Activated CD4-positive, alpha-beta T cell treated with anti-CD3 and anti-CD28 coated beads, Interleukin-2, amount 50 U/mL, for 48 hours (primary cell): ENCODE measurements at regions not wholly inside any gene's neighbourhood (a gene's known extent, or its start where the extent isn't known, plus 50 kb on each side); places are given as distances from the start of the nearest gene placed in this dataset.

ENCODE experiments used
- DNase-seq, 2 experiments: peaks; one replicate each; pipeline ENCODE4 v3.0.0-alpha.2; 2020

- DNase-seq, result no peak
Observed at GRCh38 chr15:70342554-70343548, 245.1 kb upstream of the TLE3 start.

DNA sequence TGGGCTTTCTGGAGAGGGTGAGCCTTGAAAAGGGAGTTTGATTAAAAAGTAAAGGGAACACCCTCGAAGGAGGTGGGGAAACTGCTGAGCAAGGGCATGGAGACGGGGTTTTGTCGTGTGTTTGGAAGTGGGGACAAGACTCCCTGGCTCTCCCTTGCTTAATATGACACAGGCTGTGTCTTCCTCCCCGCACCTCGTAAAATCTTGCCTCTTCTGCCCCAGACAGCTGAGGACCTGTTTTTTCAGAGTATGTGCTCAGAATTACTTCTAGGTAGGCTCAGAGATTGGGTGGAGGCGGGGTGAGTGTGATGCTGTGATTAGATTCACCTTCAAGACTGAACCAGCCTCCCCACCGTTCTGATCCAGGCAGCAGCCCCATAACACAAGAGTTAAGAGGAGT, 244.4 kb upstream of the TLE3 start:
- DNase-seq, result no peak

GRCh38 chr15:70341566-70341965, 243.8 kb upstream of the TLE3 start:
- no peak for DNase-seq

DNA sequence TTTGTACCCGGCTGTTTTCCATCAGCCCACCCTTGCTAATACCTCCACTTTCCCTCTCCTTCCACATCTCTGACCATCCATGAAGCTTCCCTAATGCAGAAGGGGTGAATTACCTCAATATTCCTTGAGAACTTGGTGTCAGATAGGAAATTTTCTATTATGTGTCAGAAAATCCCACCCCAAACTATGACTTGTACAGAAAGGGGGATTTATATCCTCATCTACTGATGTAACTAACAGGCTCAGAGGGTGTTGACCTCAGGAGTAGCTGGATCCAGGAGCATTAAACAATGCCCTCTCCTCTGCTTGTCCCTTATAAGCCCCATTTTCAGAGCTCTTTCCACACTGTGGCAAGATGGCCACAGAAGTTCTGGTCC, 242.8 kb upstream of the TLE3 start:
- no peak for DNase-seq

- no peak for DNase-seq
Observed at GRCh38 chr15:70339571-70340493, 242.1 kb upstream of the TLE3 start.

- DNase-seq, result no peak
Observed at GRCh38 chr15:70337277-70338186, 239.8 kb upstream of the TLE3 start.

DNA sequence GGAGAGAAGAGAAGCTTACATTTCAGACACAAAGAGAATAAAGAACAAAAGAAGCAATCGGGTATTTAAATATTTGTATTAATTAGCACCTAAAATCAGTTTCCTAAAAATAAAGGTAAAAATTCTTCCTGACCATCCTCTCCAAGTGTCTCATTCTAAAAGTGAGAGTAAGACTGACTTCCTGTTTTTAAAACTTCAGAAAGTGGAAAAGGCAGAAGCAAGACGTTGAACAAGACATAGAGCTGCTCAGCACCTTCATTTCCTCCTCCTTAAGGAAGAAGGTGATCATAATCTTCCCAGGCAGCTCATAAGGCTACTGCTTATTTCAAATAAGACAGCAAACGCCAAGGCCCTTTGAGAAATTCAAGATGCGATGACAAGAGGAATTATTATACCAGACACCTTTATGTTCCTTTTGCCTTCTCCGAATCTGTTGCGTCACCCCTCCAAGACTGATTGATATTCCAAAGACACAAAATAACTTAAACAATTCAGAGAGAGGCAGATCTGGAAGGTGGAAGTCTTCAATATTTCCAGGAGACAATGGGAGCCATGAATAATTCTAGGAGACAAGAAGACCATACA, 238.8 kb upstream of the TLE3 start:
- no peak for DNase-seq

GRCh38 chr15:70334286-70334685, 236.6 kb upstream of the TLE3 start:
- no peak for DNase-seq

DNA sequence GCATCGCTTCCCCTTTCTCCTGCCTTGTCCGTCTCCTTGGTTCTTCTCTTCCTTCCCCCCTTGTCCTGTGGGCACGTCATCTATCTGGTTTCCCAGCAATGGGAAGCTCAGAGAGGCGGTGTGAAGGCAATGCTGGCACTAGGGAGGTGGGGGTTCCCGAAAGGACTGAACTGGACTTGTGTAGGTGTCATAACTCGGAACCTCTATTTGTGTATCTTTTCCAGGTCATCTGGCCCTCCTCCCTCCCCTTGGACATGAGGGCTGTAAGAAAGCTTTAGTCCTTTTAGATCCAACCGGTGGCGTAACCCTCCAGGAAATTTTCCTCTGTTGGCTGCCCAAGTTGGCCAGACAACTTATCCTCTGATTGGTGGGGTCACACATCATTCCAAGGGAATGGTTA, 231.5 kb upstream of the TLE3 start:
- no peak for DNase-seq

DNA sequence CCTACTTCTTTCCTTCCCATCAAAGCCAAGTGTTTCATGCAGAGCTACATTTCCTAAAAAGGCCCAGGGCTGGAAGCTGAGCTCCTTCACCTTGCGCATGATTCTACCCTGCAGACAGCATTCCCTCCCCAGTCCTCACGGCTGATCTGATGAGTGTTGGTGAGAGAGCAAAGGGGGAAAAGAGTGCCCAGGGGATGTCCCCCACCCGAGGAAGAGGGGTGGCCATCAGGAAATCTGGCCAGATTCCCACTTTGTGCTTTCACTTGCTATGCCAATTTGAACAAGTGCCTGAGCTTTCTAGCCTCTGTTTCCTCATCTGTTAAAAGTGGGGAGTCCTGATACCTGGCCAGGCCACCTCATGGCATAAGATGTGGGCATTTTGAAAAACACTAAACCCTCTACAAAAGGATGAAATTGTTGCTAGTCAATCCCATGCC, 231.0 kb upstream of the TLE3 start:
- DNase-seq, result no peak

- no peak for DNase-seq
Observed at GRCh38 chr15:70327856-70328678, 230.3 kb upstream of the TLE3 start.

- DNase-seq, result no peak
Observed at GRCh38 chr15:70327328-70327855, 229.7 kb upstream of the TLE3 start.

- DNase-seq, result no peak
Observed at GRCh38 chr15:70324001-70324974, 226.6 kb upstream of the TLE3 start.

DNA sequence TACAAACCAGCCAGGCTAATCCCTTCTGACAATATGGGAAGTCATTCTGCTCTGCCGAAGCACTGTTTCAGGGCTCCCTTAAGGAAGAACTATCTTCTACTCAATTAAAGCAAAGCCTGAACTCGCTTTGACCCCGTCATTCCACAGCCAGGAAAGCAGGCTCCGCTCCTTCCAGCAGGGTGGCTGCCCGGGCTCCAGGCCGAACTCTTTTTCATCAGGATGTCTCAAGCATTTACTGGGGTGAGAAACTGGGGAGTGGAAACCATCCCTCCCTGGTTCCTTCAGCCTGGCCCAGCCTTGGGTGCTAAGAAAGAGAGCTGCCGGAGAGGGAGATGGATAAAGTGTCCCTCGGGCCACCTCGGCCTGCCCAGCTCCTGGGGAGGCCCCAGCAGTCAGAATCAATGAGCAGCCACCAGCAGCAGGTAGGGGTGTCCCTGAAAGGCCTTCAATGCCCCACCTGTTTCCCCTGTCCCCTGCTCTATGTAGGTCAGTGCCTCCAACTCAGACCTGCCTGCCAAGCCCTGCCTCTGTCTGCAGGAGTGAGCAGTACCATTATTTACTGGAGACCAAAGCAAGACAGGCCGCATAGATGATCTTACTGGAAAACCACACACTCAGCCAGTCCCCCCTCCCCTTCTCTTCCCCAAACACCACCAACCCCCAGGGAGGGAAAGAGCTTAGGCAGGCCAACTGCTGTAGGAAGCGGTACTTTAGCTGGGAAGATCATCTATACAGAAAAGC, 225.6 kb upstream of the TLE3 start:
- DNase-seq, result no peak

- DNase-seq, result no peak
Observed at GRCh38 chr15:70322051-70322668, 224.4 kb upstream of the TLE3 start.

- no peak for DNase-seq
Observed at GRCh38 chr15:70321172-70321819, 223.6 kb upstream of the TLE3 start.

DNA sequence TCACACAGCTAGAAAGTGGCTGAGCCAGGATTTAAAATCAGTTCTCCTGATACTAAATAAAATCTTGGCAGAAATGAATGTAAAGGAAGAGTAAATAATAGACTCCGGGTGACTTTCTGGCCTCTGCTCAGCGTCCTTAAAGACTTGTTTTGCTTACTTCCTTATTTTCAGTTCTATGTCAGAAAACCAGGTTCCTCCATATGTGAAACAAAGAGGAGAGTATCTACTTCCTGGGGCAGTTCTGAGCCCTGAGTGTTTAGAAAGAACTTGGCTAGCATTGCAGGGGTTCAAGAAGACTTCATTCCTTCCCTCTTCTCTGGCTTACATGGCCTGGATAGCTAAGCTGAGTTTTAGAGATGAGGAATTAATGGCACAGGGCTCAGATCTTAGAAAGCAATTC, 222.8 kb upstream of the TLE3 start:
- DNase-seq, result no peak

- no peak for DNase-seq
Observed at GRCh38 chr15:70320077-70320476, 222.4 kb upstream of the TLE3 start.
